Esophagus muscularis mucosa (tissue), 4 donors: ENCODE measurements at regions not wholly inside any gene's neighbourhood (a gene's known extent, or its start where the extent isn't known, plus 50 kb on each side); places are given as distances from the start of the nearest gene placed in this dataset.

Experiments
- EP300 ChIP-seq: sonication (generic); formaldehyde crosslinking; IDR thresholded peaks from one replicate; pipeline ENCODE4 v1.6.1; 2017; ENCODE audit warnings: antibody characterized with exemption
- POLR2A ChIP-seq: fragments of 450-650 bp; IDR thresholded peaks from one replicate; pipeline ENCODE4 v1.6.1; 2017; ENCODE audit warnings: antibody characterized with exemption, moderate library complexity, mild to moderate bottlenecking, low read depth
- TF ChIP-seq, protein P1 (sequence below), 3 experiments: fragments of 200-600 bp in 2 of 3; fragments of 450-650 bp in 1 of 3; sonication (generic) in 2 of 3; IDR thresholded peaks; one replicate each; pipeline ENCODE4 v1.5.1; 2017 to 2019; ENCODE audit warnings: antibody characterized with exemption in 3 of 3, mild to moderate bottlenecking in 2 of 3, moderate library complexity in 1 of 3

- TF ChIP-seq, protein P1, sequence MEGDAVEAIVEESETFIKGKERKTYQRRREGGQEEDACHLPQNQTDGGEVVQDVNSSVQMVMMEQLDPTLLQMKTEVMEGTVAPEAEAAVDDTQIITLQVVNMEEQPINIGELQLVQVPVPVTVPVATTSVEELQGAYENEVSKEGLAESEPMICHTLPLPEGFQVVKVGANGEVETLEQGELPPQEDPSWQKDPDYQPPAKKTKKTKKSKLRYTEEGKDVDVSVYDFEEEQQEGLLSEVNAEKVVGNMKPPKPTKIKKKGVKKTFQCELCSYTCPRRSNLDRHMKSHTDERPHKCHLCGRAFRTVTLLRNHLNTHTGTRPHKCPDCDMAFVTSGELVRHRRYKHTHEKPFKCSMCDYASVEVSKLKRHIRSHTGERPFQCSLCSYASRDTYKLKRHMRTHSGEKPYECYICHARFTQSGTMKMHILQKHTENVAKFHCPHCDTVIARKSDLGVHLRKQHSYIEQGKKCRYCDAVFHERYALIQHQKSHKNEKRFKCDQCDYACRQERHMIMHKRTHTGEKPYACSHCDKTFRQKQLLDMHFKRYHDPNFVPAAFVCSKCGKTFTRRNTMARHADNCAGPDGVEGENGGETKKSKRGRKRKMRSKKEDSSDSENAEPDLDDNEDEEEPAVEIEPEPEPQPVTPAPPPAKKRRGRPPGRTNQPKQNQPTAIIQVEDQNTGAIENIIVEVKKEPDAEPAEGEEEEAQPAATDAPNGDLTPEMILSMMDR (IDR thresholded peaks at IDR 0.05), result no peak
- TF ChIP-seq POLR2A, result no peak
- no peak for TF ChIP-seq EP300
These were observed 49.9 kb upstream of the LDLRAD3 start for GRCh38 chr11:35893796-35894475.
